CD1c-positive myeloid dendritic cell (primary cell): ENCODE measurements at regions not wholly inside any gene's neighbourhood (a gene's known extent, or its start where the extent isn't known, plus 50 kb on each side); places are given as distances from the start of the nearest gene placed in this dataset.

ENCODE experiments used
- DNase-seq: peaks from one replicate; pipeline ENCODE4 v3.0.0-alpha.2; 2016; ENCODE audit errors: extremely low spot score

DNA sequence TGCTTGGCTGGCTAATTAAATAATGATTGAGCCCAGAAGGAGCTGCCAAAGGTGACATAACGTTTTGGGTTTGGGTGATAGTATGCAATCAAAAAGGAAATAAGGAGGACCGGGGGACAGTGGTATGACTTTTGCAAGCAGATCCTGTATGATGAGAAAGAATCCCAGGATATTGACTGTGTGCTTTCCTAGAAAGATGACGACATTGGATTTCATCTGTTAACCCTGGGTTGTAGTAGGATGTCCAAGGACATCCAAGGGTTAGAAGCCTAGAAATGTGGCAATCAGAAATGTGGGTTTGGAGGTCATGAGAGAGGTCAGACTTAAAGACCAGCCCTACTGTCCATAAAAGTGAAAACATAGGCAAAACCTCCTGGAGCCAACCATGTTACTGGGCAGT lies 50.3 kb upstream of the HMHB1 start:
- no peak for DNase-seq

GRCh38 chr5:143760755-143761154 lies 51.2 kb upstream of the HMHB1 start:
- DNase-seq: no peak

DNA sequence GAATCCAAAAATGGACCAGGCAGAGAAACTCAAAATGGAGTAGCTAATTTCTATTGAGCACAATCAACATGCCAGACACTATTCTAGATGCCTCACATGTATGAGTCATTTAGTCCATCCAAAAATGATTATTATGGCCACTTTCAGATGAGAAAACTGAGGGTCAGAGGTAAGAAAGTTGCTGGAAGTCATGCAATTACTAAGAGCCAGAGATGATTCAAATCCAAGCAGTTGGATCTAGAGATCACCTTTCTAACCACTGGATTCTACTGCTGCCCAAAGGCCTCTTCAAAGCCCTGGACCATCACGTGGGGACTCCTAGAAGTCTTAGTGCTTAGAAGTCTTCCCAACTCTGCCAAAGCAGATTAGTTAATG lies 51.8 kb upstream of the HMHB1 start:
- no peak for DNase-seq

DNA sequence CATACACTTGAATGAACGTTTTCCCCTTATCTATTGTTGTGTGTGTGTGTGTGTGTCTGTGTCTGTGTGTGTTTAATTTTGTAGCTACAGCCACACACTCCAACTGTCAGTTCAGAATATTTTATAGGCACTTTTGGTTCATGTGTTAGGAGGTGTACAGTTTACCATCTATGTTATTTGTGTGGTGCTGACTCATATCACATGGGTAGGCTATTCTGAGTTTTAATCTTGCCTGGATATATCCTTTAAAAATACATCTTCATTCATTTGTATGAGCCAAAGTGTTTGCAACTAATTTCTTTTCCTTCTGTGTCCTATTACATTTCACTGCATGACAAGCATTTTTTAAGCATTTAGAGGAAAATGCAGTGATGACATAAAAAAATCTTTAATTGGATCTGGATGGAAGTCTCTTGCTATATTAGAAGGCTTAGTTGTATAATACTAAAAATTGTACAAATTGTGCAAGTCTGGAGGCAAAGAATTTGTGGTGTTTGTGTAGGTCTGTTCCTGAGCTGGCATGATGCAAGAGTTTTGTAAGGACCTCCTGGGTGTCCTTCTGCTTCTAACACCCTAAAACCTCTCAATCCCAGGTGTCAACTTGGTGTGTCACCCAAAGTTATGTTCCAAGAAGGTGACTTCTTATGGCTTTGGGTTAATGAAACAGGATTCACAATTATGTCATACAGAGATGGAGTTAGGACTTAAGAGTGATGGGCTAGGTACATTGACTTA lies 52.4 kb upstream of the HMHB1 start:
- DNase-seq: no peak

DNA sequence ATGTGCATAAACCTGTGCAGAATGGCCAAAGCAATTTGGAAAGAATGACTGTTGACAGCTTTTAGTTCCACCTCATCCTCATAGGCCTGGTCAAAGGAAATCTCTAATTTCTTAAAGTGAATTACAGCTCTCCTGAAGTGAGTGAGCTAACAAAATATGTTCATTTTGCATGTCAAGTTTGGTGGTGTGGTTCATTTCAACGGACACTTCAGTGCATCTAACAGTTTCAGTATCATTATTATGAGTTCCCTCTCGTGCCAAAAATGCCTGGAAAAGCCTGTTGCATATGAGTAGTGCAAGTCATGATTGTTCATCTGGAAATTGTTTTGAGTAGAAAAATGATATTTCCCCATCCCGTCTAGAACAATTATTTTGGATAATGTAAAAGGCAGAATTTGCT lies 53.2 kb upstream of the HMHB1 start:
- DNase-seq: no peak

GRCh38 chr5:143758015-143758414 lies 53.9 kb upstream of the HMHB1 start:
- no peak for DNase-seq

- DNase-seq: no peak
These were observed 54.8 kb upstream of the HMHB1 start for GRCh38 chr5:143757116-143757515.

- no peak for DNase-seq
These were observed 56.0 kb upstream of the HMHB1 start for GRCh38 chr5:143755966-143756365.

- no peak for DNase-seq
These were observed 59.7 kb upstream of the HMHB1 start for GRCh38 chr5:143752165-143752850.

DNA sequence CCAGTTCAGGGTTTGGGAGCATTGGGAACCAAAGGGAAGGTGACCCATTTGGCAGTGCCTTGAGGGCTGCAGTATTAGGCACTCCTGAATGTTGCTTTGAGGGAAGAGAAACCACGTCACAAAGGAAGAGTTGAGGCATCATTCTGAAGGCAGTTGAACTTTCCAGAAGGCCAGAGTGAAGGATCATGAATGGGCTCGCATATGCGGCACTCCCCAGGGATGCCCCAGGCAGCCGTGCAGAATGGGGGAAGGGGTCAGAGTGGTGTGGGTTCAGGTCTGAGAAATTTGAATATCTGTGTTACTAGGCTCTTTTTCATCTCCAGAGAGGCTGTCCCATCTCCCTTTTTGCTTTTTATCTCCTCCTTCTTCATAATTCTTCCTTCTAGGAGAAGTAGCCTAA lies 60.6 kb upstream of the HMHB1 start:
- no peak for DNase-seq

DNA sequence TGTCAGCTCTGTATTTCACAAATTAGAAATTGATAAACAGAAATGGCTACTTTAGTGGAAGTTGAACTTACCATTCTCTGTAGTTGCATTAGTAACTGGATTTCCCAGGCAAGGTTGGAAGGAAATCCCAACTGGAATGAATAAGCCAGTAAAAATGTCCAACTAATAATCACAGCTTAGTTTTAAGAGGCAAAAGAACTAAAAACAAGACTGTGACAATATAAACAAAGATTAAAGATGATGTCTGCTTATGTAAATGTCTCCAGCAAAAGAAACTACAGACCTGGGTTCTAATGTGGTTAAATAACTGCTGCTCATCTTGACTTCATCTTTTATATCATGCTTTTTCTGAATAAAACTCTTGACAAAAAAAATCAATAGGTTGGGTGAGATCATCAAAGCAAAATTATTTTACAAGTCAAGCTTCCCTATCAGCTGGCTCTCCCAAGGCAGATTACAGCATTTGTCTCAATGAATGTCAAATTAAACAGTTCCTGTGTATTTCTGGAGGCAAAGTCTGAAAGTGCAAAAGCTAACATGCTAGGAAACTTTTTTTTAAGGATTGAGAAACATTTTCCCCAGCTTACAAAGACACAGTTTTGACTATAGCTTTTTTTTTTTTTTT lies 62.3 kb upstream of the HMHB1 start:
- DNase-seq: no peak

DNA sequence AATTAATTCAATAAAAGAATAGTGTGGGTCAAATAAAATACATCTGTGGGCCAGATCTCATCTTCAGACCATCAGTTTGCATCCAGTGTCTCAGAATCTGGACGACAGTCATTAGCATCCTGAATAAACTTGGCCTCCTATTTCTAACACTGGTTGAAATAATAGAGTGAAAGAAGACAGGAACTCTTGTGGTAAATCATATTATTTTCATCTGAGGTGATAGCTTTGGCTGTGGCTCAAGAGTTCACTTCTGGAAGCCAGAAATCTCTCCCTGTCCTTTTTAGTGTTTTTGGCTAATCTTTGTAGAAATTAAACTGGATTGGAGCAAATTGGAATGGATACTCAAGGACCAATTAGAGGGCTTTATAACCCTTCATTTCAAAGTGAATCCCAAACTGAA lies 63.4 kb upstream of the HMHB1 start:
- DNase-seq: no peak

- no peak for DNase-seq
These were observed 69.0 kb upstream of the HMHB1 start for GRCh38 chr5:143742951-143743350.

DNA sequence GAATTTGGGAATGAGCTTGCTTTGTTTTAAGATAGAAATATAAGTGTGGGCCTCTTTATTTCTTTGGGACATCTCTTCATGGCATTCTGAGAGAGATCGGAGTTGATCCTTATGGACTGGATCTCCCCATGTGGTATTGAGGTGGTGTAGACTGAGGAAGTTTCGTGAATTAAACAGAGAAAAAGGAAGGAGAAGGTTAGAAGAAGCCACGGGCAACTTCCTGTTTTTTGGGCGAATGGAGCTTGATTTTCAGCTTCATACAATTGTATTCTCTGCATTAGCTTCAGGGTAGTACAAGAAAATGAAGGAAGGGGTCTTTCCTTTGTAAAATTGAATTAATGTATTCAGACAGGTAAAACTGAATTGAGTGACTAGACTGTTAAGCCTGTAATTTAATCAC lies 70.5 kb upstream of the HMHB1 start:
- peak; percentile 40 for DNase-seq

GRCh38 chr5:143740956-143741355 lies 71.0 kb upstream of the HMHB1 start:
- no peak for DNase-seq

GRCh38 chr5:143739746-143740145 lies 72.2 kb upstream of the HMHB1 start:
- no peak for DNase-seq

- no peak for DNase-seq
These were observed 73.3 kb upstream of the HMHB1 start for GRCh38 chr5:143738417-143739401.

DNA sequence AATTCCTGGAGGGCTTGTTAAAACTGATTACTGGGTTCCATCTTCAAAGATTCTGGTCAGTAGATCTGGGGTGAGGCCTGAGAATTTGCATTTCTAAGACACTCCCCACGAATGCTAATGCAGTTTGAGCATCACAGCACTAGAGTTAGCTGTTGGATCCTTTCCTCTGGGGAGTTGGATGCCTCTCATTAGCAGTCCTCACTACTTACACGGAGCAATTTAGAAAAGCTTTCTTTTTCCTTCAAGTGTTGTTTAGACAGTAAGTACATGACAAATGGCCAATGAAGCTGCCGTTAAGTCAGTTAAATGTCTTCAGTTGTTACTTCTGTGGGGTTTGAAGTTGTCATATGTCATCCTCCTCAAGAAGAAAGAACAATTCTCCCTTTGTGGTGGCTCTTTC lies 74.9 kb upstream of the HMHB1 start:
- no peak for DNase-seq

GRCh38 chr5:143734456-143734780 lies 77.5 kb upstream of the HMHB1 start:
- DNase-seq: no peak

- DNase-seq: peak; percentile 32
These were observed 78.1 kb upstream of the HMHB1 start for GRCh38 chr5:143733665-143734455.

DNA sequence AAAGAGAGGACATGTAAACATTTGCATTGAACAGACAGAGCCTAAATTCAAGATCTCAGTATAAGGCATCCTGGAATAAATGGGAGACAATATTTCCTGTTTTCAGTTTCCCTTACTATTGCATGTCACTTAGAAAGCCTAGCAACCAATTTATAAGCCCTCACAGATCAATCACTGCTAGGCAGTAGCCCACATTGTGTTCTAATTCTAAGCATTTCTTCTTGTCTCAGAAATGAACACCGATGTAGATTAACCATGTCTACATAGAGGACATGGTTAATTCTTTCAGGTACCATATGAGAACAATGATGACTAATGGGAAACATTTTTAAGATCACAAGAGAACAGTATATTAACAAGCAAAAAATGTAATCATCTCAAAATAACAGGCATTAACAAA lies 79.6 kb upstream of the HMHB1 start:
- no peak for DNase-seq
